IPS-NIHi7 (cell line): ENCODE measurements at regions not wholly inside any gene's neighbourhood (a gene's known extent, or its start where the extent isn't known, plus 50 kb on each side); places are given as distances from the start of the nearest gene placed in this dataset.

ENCODE experiments used
- DNase-seq: peaks from one replicate; pipeline ENCODE4 v3.0.0; 2012; ENCODE audit warnings: mixed read lengths; ENCODE audit errors: extremely low spot score

DNA sequence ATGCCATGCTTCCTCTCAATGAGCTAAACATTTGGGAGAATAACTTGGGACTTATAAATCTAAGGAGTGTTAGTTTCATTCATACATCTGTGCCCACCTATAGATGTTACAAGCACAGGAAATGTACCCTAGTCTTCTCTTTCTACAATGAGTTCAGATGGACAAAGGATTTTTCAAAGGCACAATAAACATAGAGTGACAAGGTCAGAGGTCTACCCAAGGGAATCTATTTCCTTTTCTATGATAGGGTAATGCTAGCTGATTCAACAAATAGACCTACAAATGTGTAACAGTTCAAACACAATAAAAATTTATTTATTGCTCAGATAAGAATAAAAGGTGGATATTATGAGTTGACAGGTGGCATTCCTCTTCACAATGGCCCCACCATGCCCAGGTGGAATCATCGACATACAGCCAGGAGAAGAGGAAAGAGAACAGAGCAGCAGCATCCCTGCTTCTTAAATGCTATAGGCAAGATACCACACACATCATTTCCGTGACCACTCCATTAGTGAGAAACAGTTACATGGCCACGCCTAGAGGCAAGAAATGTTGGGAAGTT is 421.8 kb downstream of the HNRNPD start:
- no peak for DNase-seq

DNA sequence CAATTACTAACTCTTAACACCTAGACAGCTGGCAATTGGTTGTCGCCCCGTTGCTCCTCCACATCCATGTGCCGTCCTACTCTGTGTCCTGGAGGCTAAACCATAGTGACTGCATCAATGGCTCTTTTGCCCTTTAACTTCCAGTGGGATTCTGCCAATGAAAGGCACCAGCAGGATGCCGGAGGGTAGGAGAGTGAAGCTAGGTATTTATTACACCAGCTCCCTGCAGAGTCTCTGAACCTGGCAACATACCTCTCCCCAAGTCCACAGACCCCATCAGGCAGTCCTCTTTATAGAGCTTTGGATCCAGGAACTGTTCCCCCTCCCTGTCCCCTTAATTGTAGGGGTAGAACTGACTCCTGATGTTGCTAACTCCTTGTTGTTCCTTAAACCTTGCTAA is 426.8 kb downstream of the HNRNPD start:
- peak; percentile 20 for DNase-seq

DNA sequence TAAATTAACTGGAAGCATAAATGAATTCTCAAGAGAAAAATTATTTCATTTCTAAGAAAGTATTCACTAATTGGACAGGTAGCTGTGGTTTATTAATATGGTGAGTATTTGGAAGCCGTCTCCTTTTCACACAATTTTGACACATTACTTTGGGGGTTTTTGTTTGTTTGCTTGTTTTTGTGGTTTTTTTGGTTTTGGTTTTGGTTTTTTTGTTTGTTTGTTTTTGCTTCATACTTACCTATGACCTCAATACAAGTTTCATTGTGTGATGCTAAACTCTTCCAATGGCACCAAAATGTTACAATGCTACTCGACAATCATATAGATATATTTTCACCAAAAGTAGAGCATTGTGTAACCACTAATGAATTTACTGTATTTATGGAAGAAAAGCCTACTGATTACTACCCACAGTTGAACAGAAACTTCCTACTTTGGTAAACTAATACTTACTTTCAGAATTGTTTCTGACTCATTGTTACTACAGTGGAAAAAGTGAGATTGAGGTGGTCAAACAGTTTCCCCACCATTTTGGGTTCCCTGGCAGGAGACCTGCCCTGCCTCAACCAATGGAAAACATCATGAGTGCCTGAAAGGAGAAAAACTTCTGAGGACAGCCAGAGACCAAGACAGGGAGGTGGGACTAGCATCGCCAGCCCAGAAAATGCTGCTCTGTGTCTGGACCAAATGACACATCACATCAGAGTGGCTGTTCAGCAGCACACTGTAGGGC is 443.1 kb downstream of the HNRNPD start:
- DNase-seq, result no peak

DNA sequence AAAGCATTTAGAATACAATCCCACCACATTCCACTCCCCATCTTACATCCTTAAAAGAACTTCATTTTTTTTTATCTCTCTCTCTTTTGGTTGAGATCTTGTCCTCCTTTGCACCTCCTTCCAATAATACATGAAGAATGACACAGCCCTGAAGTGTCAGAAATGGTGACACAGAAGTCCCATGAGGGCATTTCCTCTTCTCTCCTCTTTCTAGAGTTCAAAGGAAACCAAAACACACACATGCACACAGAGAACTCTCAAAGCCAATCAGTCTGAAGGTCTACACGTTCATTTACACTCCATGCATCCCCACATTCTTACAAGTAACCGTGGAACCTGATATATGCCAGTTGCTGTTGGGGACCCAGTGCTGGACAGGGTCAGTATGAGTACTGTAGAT is 450.7 kb downstream of the HNRNPD start:
- DNase-seq, result no peak

DNA sequence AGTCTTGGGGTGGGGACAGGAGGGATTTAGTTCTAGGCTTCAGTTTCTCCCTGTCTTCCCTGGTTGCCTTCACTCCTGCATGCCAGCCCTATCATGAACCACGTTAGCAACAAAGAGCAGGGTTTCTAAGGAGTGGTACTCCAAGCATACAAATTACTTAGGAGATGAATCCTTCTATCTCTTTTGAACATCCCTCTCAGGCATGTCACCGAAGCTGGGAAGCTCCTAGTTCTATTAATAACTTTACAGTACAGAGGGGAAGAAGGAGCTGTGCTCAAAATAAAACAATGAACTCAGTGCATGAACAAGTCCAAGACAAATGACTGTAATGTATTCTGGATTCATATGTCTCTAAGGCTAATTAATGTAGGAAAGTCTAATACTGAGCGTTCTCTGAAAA is 450.6 kb upstream of the RASGEF1B start:
- no peak for DNase-seq

DNA sequence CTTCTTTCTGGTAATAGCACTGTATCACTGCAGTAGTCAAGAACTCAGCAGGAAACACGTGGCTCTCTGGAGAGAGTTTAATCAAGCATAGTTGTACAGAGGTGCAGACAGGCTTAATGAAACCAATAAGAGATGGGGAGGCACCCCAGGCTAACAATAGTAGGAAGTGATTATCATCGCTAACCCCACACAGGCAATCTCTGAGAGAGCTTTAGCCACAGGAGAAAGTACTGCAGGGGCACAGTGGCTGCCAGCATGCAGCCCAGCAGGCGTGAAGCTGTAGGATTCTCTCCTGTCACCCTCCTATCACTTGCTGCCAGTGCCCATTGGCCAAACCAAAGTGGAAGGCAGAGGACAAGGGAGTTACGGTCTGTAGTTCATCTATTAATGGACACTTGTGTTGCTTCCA is 450.0 kb upstream of the RASGEF1B start:
- no peak for DNase-seq

DNA sequence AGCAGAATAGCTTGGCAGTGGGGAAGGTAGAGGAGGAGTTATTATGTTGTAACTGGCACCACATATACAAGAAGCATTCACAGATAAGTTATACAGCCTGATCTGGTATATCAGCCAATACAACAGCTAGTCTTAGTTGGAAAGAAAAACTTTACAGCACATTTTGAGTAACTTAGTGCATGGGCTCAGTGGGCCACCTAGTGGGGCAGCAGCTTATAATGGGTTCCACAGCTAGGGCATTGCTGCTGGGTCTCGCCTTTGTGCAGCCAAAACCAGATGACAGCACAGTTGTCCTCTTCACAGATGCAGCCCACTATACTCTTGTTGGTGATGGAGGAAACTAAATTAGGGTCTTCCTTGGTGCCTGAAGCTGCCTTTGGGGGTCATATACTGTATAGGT is 448.1 kb upstream of the RASGEF1B start:
- DNase-seq, result no peak

DNA sequence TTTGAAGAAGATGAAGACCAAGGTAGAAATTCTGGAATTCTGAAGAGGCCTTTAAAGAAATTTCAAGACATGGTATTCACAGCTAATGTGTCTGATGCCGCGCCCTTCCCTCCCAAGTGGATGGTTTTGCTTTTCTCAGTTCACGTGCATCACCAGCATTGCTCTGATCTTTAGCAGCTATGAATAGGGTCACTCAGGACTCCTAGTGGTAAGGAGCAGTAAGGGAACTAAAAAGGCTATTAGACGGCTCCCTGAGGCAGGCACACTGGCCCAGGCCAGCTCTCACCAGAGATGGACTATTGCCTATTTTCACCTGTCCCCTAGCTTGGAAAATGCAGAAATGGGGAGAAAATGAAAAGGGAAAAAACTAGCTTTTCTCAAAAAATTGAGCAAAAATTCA is 447.5 kb upstream of the RASGEF1B start:
- peak; percentile 69 for DNase-seq

DNA sequence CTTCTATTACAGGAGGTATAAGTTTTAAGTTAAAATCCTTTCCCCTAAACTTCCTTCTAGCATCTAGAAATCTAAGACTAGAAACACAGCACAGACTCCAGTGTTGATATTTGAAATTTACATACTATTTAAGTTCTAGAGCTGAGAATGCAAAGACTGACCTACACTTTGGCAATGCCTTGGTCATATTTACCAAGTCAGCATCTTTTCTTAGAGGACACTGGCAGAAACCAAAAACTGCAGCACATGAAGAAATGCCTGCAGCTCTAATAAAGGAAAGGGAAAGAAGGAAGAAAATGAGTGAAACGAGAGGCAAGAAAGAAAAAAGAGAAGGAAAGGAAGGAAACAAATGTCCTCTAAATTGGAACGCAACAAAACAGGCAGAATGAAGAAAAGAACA is 443.7 kb upstream of the RASGEF1B start:
- no peak for DNase-seq

DNA sequence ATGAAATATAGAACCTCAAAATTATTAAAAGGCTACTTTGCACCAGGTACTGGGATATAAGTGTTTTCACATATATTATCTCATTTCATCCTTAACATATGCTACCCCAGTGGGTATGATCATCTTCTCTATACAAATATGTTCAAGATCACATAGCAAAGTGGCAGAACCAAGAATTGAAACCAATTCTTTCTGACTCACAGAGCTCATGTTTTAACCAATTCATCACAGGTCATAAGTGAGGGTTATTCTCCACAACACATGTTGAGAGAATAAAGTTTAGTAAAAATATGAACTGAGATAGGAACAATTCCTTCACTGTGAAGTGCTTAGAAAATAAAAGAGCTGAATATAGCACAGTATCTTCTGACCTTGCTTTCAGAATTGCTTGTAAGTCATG is 442.9 kb upstream of the RASGEF1B start:
- no peak for DNase-seq

DNA sequence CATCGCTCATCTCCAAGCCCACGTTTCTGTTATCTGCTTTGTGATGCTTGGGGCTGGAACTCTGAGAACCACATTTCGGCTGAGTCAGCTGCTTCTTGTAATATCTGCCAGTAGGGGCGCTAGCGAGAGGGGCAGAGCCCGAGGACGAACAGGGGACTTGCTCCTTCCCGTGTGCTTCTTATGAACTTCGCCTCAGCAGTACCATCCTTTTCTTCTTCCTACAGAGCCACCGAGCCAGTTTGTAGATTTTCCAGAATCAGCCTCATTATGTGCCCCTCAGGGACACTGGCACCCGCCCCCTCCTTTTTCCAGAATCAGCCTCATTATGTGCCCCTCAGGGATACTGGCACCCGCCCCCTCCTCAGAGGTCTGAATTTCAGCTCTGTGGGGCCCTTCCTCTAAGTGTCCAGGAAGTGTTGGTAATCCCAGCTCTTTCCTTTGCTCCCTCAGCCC is 441.7 kb upstream of the RASGEF1B start:
- DNase-seq, result peak; percentile 93

DNA sequence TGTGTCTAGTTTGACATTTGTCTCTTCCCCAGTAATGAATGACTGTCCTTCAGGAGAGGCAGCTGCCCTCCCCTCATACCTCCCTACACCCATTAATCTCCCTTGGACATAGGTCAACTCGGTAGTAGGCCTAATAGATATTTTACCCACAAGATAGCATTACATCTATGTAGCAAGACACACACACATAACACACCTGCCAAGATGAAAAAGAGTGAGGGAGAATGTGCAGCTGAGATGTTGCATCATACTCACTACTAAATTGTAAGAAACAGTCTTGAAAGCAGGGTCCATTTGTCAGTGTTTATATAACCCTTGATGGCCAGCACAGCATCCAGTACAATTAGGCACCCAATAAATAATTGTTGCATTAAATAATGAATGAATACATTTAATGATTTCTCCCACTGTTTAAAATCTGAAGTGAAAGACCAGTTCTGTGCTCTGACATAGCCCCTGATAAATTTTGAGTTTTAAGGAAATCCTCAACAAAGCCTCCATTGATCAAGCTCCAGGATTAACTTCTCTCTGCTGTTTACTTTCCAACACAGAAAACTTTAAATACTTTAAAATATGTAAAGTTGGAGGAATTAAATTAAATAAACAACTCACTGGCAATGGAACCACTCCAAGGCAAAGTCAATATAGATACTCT is 440.8 kb upstream of the RASGEF1B start:
- DNase-seq, result no peak

DNA sequence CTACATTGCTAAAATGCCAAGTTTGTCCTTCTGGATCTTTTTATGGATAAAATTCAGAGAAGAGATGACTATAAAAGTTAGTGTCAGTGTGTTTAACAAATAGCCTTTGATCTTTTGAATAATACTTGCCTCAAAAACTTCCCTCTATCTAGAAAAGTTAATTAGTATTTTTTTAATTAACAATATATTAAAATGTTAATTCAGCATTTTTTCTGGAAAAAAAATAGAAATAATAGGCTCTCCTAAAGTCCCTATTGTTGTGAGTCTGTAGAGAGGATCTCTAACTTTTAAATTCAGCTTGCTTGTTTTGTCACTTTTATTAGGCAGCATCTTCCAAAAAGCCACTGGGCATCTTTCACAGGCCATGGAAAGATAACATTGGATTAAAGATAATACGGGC is 435.2 kb upstream of the RASGEF1B start:
- no peak for DNase-seq

DNA sequence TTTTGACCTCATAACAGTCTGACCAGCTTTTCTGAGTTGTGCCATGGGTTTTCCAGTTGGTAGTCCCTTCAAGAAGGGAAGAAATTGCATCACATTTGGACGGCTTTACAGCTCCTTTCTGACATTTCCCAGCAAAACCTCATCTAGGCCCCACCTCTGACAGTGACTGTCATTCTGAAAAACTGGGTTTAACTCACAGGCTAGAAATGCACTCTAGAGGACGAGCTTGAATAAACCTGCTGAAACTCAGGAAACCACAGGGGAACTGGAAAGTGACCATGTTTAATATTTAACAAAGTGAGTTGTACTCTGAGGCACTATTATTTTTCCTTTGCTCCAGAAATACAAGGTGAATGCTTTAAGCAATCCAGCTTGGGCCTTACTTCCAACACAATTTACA is 434.3 kb upstream of the RASGEF1B start:
- no peak for DNase-seq

DNA sequence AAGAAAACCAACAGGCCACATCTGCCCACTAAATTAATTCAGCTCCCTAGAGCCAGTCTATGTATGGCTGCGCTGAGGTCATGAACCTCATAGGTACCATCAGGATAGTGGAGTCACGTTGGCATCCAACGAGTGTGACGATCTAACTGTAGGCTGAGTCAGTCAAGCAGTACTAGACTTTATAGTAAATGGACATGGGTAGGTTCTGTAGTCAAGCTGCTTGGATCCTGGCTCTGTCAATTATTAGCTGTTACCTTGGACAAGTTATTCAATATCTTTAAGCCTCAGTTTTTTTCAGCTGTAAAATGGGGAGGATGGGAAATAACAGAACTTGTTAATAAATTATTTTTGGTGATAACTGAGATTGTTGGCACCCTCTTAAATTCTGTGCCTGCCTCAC is 432.4 kb upstream of the RASGEF1B start:
- DNase-seq, result no peak

DNA sequence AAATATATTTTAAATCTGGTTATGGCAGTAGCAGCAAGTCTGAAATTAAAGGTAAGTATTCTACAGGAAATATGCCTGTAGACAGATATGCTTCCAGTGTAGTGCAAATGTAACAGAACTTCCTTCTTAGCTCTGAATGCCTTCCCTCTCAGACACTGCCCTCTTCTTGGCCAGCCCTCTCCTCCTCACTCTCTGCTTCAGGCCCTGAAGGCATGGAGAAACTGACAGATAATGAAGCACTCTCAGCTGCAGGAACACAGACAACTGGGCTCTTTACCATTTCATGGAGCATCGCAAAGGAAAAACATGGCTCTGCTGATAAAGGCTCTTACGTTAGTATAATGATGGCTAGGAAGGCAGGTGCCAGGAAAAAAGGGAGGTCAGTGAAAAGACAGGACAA is 431.5 kb upstream of the RASGEF1B start:
- DNase-seq, result no peak

DNA sequence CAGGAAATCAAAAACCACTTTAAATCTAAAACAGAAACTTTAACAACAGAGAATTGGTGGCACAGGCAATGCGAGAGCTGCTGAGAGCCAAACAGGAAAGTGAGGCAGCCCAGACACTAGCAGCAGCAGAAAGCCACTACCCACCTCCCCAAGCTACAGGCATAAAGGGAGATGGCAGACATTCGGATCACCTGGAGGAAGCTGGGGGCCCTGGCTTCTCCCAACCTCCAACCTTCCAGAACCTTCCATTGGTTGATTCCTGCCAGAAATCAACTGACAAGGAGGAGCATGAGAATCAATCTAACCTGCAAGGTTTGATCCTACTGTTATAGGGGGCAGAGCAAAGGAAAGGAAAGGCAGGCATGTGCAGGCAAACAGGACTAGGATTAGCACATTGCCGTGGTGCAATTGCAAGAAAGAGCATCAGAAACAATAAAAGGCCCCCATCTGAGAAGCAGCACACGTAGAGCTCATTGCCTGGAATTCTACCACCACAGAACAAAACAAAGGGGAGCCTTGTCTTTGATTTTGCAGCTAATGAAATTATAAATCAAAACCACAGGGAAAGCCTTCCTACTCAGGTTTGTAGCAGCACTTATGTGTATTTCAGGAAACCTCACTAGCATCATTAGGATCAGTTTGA is 427.3 kb upstream of the RASGEF1B start:
- DNase-seq, result no peak

DNA sequence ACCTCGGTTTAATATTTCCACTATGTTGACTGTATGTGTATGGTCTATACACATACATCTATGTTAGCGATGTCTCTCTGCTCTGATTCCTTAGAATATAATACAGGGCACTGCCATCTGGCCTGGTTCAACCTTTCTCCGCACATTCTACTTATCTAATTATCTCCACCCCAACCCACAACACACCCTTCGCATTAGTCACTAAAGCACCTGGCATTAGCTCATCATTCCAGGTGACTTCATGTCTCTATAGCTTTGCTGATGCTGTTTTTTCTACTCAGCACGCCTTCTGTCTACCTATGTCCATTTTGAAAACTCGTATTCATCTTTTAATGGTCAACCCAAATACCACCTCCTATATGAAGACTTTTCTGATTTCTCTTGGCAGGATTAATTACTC is 425.2 kb upstream of the RASGEF1B start:
- no peak for DNase-seq

DNA sequence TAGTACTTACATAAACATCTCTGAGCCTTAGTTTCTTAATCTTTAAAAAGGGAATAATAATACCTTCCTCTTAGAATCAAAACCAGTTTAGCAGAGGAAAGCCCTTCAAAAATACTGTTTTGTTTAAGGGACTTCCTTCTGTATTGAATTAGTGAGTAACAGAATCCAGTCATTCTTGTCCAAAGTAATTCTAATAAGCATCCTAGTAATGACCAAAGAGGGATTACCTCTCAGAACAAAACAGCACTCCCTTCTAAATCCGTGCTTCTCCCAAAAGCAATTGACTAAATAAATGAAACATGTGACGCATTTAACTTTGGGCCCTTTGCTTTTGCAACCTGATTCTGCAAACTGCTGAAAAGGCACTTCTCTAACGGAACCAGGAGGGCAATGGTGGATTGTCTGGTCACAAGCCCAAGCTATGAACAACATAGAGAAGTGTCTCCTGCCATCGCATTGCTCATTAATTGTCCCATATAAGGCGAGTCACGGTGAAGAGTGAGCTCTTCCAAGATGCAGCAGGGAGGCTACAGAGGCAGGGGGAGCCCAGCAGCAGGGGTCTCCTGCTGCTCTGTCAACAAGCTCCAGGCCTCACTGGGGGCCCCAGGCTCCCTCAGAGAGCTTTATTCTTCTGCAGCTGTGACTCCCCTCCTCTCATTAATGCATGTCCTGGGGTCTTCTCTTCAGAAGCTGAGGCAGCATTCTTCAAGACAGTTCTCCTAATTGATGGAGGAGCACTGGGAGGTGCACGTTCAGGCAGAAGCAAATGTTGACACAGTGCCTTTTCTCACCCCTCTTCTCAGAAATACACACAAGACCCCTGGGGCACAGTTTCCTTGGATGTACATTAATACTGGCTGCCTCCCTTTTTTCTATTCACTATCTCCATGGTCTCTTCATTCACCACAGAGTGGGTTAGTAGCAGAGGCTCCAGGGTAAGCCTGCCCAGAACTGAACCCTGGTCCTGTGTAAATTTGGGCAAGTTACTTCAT is 419.6 kb upstream of the RASGEF1B start:
- no peak for DNase-seq

DNA sequence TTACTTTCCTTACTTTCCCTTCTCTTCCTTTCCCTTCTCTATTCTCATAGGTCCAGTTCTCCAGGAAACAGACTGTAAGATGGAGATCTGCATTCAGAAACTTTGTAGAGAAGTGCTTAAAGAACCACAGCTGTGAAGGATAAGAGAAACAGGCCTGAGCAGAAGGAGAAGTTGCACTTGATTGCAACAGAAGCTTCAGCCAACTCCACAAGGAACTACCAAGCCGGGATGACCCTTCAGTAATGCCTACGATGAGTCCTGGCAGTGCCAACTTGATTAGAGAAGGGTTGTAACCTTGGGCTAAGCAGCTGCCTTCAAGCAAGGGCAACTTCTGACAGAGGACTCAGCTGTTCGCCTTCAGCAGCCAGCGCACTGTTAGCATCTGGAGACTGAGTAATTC is 413.3 kb upstream of the RASGEF1B start:
- DNase-seq, result no peak
